ENCODE measurements at regions not wholly inside any gene's neighbourhood (a gene's known extent, or its start where the extent isn't known, plus 50 kb on each side); places are given as distances from the start of the nearest gene placed in this dataset.
"Not testable (repeated sequence)": the region's sequence is repeated elsewhere in the genome, so short reads cannot be mapped to it uniquely, and the experiment has no call there.

DNA sequence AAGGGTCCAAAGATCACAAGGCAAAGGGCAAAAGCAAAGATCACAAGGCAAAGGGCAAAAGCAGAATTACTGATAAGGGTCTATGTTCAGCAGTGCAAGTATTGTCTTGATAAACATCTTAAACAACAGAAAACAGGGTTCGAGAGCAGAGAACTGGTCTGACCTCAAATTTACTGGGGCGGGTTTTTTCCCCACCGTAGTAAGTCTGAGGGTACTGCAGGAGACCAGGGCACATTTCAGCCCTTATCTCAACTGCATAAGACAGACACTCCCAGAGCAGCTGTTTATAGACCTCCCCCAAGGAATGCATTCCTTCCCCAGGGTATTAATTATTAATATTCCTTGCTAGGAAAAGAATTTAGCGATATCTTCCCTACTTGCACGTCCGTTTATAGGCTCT lies 61.3 kb downstream of the ZNF860 start:
- TF ChIP-seq, protein P1, sequence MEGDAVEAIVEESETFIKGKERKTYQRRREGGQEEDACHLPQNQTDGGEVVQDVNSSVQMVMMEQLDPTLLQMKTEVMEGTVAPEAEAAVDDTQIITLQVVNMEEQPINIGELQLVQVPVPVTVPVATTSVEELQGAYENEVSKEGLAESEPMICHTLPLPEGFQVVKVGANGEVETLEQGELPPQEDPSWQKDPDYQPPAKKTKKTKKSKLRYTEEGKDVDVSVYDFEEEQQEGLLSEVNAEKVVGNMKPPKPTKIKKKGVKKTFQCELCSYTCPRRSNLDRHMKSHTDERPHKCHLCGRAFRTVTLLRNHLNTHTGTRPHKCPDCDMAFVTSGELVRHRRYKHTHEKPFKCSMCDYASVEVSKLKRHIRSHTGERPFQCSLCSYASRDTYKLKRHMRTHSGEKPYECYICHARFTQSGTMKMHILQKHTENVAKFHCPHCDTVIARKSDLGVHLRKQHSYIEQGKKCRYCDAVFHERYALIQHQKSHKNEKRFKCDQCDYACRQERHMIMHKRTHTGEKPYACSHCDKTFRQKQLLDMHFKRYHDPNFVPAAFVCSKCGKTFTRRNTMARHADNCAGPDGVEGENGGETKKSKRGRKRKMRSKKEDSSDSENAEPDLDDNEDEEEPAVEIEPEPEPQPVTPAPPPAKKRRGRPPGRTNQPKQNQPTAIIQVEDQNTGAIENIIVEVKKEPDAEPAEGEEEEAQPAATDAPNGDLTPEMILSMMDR (IDR thresholded peaks at IDR 0.05), result not testable (repeated sequence)
- TF ChIP-seq POLR2A (IDR thresholded peaks at IDR 0.05), result not testable (repeated sequence)
